ENCODE measurements at regions not wholly inside any gene's neighbourhood (a gene's known extent, or its start where the extent isn't known, plus 50 kb on each side); places are given as distances from the start of the nearest gene placed in this dataset.
"Not testable (repeated sequence)": the region's sequence is repeated elsewhere in the genome, so short reads cannot be mapped to it uniquely, and the experiment has no call there.

- no peak for DNase-seq
Measured at GRCh38 chr9:71632776-71633175, 135.5 kb downstream of the CEMIP2 start.

DNA sequence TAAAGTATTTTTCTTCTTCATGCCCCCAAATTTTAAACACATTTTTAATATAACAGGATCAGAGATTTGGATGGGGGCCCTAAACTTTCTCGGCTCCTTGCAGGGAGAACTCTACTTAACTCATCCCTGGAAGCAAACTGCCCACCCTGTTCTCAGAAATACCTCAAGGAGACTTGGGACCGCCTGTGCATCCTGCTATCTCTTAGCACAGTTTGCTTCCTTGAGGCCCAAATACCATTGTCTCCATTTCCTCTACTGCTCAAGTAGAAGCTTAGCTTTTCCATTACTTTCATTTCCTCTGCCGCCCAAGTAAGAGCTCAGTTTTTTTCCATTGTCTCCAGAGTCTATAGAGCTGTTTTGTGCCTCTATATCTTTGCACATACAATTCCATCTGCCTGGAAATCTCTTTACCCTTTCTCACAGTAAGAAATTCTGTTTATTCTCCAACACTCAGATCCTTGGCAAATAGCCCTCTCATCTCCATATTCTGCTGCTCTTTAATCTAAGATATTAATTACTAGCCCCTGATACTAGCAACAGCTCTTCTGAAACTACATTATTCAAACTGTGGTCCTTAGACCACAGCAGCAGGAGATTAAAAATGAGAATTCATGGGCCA lies 137.8 kb downstream of the CEMIP2 start:
- no peak for DNase-seq

- no peak for DNase-seq
Measured at GRCh38 chr9:71629578-71630215, 138.6 kb downstream of the CEMIP2 start.

GRCh38 chr9:71628247-71628646 lies 140.1 kb downstream of the CEMIP2 start:
- no peak for DNase-seq

- DNase-seq = no peak
Measured at GRCh38 chr9:71627537-71627936, 140.8 kb downstream of the CEMIP2 start.

GRCh38 chr9:71626395-71626794 lies 141.9 kb downstream of the CEMIP2 start:
- DNase-seq = no peak

DNA sequence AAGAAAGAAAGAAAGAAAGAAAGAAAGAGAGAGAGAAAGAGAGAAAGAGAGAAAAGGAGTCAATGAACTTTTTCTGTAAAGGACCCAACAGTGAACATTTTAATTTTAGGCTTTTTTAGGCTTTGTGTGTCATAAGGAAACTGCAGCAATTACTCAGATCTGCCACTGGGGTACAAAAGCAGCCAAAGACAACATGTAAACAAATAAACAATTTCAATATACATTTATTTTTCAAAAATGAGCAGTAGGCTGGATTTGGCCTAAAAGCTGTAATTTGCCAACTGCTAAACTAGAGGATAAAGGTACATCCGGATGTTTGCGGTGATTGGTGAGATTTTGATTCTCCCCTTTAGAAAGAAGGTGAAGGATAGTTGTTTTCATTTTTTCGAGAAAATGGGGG lies 143.6 kb downstream of the CEMIP2 start:
- no peak for DNase-seq

DNA sequence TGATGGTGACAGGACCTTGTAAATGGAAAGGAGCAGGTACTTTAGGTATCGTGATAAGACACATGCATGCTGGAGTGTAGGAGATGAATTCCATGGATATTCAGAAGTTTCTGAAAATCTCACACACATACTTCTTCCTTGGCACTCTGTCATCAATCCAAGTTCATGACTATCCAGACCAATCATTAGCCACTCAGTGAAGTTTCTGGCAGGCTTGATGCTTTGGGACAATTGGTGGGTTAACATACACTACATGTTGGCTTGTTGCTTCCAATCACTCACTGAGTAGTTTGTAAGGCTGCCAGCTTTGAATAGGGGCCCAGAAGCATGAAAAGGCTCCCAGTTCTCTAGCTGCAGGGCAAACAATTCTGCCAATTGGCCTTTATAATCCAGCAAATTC lies 147.6 kb downstream of the CEMIP2 start:
- no peak for DNase-seq

- DNase-seq = no peak
Measured at GRCh38 chr9:71620331-71620730, 148.0 kb downstream of the CEMIP2 start.

DNA sequence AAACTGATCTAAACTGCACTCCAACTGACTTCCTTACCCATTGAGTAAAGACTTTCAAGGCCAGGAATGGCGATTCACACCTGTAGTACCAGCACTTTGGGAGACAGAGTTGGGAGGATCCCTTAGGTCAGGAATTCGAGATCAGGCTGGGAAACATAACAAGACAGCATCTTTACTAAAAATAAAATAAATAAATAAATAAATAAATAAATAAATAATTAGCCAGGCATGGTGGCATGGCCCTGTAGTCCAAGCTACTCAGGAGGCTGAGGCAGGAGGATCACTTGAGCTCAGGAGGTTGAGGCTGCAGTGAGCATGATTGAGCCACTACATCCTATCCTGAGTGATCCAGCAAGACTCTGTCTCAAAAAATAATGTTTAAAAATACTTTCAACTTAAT lies 148.4 kb downstream of the CEMIP2 start:
- DNase-seq = no peak

- no peak for DNase-seq
Measured at GRCh38 chr9:71614409-71615010, 153.8 kb downstream of the CEMIP2 start.

GRCh38 chr9:71612889-71613288 lies 155.4 kb downstream of the CEMIP2 start:
- no peak for DNase-seq

- DNase-seq = no peak
Measured at GRCh38 chr9:71609448-71609830, 158.9 kb downstream of the CEMIP2 start.

GRCh38 chr9:71608825-71609447 lies 159.4 kb downstream of the CEMIP2 start:
- no peak for DNase-seq

DNA sequence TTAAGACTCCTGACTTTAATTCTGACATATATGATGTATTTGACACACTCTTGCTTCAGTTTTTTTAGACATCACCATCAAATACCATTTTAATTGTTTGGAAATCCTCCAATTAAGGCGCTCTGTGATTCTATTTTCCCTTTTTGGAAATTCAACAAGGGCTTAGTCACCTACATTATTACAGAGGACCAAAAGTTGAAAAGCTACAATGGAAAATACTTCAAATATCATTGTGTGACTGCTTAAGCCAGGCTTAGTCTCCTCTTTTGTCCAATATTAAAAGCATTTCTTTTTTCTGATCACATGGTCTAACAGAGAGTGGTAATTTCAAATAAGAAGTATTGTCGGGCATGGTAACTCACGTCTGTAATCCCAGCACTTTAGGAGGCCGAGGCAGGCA lies 160.3 kb downstream of the CEMIP2 start:
- no peak for DNase-seq

GRCh38 chr9:71607461-71607881 lies 160.8 kb downstream of the CEMIP2 start:
- DNase-seq = no peak

- peak; percentile 58 for DNase-seq
Measured at GRCh38 chr9:71604197-71605063, 163.9 kb downstream of the CEMIP2 start.

GRCh38 chr9:71602652-71603051 lies 165.7 kb downstream of the CEMIP2 start:
- no peak for DNase-seq

GRCh38 chr9:71595762-71596161 lies 172.6 kb downstream of the CEMIP2 start:
- DNase-seq = not testable (repeated sequence)

- no peak for DNase-seq
Measured at GRCh38 chr9:71594541-71594940, 173.8 kb downstream of the CEMIP2 start.

- DNase-seq = no peak
Measured at GRCh38 chr9:71592400-71592799, 175.9 kb downstream of the CEMIP2 start.

- DNase-seq = no peak
Measured at GRCh38 chr9:71590362-71590761, 178.0 kb downstream of the CEMIP2 start.
